ENCODE measurements at regions not wholly inside any gene's neighbourhood (a gene's known extent, or its start where the extent isn't known, plus 50 kb on each side); places are given as distances from the start of the nearest gene placed in this dataset.
A peak's percentile ranks its signal among the peaks of the same experiment; 100 is the strongest.

DNA sequence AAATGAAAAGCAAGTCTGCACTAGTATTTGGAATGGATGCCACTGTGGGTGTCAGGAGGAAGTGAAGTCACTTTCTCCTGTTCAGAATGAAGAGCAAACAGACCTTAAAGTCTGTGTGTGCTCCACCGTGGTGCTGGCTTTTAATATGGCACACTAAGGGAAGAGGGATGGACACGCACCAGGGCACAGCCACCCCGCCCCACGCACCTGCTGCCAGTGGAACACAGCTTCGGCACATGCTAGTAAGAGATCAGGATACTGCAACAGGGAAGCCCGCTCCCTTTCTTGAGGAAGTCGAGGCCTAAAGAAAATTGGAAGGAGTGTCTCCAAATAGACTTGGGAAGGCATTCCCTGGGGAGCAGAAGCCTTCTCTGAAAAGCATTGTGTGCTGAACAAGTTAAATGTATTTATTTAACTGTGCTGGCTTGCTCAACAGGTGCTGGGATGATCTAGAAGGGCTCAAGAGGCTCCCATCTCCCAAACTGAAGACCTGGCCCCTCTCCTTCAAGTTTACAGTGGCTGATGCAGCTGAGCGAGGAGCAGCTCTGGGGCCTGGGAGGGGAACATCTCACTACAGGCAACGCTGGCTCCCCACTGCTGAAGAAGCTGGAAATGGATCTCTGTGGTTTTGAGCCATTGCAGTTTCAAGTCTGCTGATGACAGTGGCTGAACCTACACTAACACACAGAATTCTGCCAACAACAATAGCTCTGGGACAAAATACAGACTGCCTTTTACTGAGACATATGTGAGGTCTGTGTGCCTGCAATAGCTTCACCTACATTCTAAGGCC lies 504.6 kb upstream of the B3GAT1 start:
- no peak overlapping the region for H3K4me3 ChIP-seq (replicated peaks; ENCODE audit: low read depth, low read length)
- DNase-seq (ENCODE audit: low read depth) = no peak
- TF ChIP-seq, protein P1, sequence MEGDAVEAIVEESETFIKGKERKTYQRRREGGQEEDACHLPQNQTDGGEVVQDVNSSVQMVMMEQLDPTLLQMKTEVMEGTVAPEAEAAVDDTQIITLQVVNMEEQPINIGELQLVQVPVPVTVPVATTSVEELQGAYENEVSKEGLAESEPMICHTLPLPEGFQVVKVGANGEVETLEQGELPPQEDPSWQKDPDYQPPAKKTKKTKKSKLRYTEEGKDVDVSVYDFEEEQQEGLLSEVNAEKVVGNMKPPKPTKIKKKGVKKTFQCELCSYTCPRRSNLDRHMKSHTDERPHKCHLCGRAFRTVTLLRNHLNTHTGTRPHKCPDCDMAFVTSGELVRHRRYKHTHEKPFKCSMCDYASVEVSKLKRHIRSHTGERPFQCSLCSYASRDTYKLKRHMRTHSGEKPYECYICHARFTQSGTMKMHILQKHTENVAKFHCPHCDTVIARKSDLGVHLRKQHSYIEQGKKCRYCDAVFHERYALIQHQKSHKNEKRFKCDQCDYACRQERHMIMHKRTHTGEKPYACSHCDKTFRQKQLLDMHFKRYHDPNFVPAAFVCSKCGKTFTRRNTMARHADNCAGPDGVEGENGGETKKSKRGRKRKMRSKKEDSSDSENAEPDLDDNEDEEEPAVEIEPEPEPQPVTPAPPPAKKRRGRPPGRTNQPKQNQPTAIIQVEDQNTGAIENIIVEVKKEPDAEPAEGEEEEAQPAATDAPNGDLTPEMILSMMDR (IDR thresholded peaks at IDR 0.05; ENCODE audit: low read length, missing control alignments) = no peak

DNA sequence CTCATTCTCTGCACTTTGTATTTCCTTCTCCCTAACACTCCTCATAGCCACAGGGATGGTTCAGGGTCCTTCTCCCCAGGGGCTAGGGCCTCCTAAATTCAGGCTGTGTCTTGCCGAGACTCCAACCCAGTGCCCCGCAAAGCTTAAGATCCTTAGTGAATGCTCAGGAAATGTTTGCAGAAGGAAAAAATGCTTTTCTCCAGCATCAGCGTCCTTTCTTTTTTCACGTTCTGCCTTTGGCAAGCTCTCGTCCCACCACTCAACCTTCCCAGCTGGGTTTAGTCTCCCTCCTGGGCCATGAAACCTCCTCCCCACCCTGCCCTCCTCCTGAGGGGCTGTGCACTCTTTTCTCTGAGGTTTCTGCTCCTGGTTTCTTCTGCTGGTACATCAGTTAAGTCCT lies 503.8 kb upstream of the B3GAT1 start:
- no peak overlapping the region for H3K4me3 ChIP-seq (replicated peaks; ENCODE audit: low read depth, low read length)
- TF ChIP-seq, protein P1 (IDR thresholded peaks at IDR 0.05; ENCODE audit: low read length, missing control alignments) = no peak
- DNase-seq (ENCODE audit: low read depth) = no peak

DNA sequence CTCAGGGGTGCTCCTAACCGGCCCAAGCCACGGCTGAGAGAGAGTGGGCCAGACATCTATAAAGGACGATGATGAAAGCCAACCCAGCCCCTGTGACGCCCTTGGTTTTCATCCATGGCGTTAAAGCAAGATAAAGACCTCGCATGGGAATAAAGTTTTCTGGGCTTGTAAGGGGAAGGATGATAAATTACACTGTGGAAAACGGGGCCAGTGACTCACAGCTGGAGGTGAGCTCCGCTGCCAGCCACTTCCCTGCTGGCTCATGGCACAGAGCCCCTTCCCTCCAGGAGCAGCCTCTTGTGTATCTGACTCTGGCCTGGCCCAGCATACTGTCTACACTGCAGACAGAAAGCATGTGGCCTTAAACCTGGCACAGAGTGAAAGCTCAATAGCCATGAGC lies 503.2 kb upstream of the B3GAT1 start:
- DNase-seq (ENCODE audit: low read depth) = peak; percentile 2
- TF ChIP-seq, protein P1 (IDR thresholded peaks at IDR 0.05; ENCODE audit: low read length, missing control alignments) = no peak
- H3K4me3 ChIP-seq (replicated peaks; ENCODE audit: low read depth, low read length) = no peak overlapping the region

DNA sequence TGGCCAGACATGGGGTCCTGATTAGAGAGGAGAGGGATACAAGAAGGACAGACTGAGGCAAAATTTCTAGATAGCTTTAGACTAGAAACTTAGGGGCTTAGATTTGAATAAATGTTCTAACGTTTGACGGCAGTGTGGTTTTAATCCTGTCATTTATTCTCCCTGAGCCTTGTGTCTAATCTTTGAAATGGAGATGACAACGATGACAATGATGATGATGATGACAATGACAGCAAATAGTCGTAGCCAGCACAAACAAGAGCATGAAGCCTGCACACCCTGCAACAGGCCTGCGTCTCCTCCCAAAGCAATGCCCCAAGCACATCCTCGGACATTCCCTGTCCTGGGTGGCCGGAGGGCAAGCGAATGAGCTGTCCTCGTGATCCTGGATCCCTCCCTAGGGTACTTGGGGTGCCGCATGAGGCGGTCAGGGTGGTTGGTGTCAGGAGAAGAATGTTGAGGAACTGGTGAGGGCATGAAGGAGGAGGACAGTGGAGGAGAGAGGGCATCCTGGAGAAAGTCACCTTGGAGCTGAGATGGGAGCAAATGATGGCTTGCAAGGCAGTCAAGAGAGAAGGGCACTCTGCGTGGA lies 502.1 kb upstream of the B3GAT1 start:
- no peak for DNase-seq (ENCODE audit: low read depth)
- no peak overlapping the region for H3K4me3 ChIP-seq (replicated peaks; ENCODE audit: low read depth, low read length)
- TF ChIP-seq, protein P1 (IDR thresholded peaks at IDR 0.05; ENCODE audit: low read length, missing control alignments) = no peak

DNA sequence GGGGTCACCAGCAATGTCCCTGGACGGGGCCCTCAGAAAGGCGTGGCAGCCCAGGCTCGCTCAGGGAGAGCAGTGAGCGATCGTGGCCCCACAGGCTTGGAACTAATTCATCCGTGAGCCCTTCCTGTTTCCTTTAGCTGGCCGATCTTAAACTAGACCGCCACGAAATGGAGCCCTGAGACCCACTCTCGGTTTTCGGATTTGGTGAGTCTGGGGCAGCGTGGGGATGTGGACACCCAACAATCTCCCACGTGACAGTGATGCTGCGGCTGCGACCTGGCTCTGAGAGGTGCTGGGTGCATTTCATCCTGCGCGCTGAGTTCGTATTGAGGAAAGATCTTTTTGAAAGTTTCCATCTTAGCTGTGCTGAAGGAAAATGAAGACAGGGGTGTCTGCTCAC lies 501.3 kb upstream of the B3GAT1 start:
- DNase-seq (ENCODE audit: low read depth) = no peak
- no peak overlapping the region for H3K4me3 ChIP-seq (replicated peaks; ENCODE audit: low read depth, low read length)
- TF ChIP-seq, protein P1 (IDR thresholded peaks at IDR 0.05; ENCODE audit: low read length, missing control alignments) = no peak

DNA sequence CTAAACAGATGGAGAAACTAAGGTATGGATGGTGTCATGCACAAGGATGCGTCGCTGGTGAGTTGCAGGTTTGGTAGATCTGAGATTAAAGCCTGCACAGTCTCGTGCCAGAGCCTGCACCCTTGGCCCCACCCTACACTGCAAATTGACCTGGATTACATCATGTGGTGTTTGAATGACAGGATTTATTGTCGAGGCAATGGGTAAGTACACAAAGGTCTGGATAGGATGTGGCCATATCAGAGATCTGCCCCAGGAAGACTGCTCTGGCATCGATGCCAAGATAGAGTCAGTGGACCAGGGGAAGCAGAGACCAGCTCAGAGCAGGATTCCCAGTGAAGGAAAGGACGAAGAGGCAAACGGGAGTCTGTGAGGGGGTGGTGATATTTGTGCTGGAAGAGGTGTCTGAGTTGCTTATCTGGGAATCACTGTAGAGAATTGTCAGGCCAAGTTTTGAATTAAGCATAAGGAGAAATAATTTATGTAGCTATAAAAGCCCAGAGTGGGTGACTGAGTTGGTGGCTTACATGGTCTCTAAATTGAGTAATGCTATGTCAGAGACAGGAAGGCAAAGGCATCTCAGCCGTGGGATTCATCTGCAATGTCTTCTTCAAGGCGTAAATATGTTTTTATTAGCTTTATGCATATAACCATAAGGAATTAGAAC lies 499.6 kb upstream of the B3GAT1 start:
- H3K4me3 ChIP-seq (replicated peaks; ENCODE audit: low read depth, low read length) = no peak overlapping the region
- no peak for DNase-seq (ENCODE audit: low read depth)
- TF ChIP-seq, protein P1 (IDR thresholded peaks at IDR 0.05; ENCODE audit: low read length, missing control alignments) = no peak

Data from fibroblast of pulmonary artery (primary cell).